Endothelial cell of umbilical vein (primary cell): ENCODE measurements at regions not wholly inside any gene's neighbourhood (a gene's known extent, or its start where the extent isn't known, plus 50 kb on each side); places are given as distances from the start of the nearest gene placed in this dataset.

ENCODE experiments used
- BruUV-seq: library from RNA; stranded (reverse); fragments of 400-500 nt; replicated peaks from 2 replicates; lab custom pipeline; 2021; lab: Mats Ljungman, UMichigan
- CTCF ChIA-PET: fragments of 300-600, 350-600 bp; sonication (Branson Sonifier 250); formaldehyde crosslinking; loops from one replicate; lab custom pipeline; 2021; ENCODE audit warnings: antibody characterized with exemption, inconsistent platforms; lab: Charles Lee
- POLR2A ChIA-PET: fragments of 300-600, 350-600 bp; sonication (Branson Sonifier 250); formaldehyde crosslinking; loops from one replicate; lab custom pipeline; 2021; ENCODE audit warnings: antibody characterized with exemption, inconsistent platforms; lab: Charles Lee
- DNase-seq: peaks from one replicate; pipeline ENCODE4 v3.0.0-alpha.2; 2011; ENCODE audit warnings: low read depth, low spot score
- FAIRE-seq: peaks from 2 replicates; lab custom pipeline; 2011; peaks lifted over from hg19 to GRCh38; lab: Jason Lieb, UNC
- H2AFZ ChIP-seq: 2 replicates; pipeline ENCODE4 v1.6.0; 2012; ENCODE audit warnings: low read depth, low read length, control low read depth, inconsistent platforms
- H3K27ac ChIP-seq: 2 replicates; pipeline ENCODE4 v1.5.1; 2011; ENCODE audit warnings: low read depth, mild to moderate bottlenecking, control low read depth, low read length, moderate library complexity; ENCODE audit not compliant: insufficient read depth
- H3K27me3 ChIP-seq, 2 experiments: 2 replicates each; pipeline versions ENCODE4 v1.6.0 to v1.6.1; 2011; ENCODE audit warnings: low read length in 2 of 2, mixed read lengths in 1 of 2; ENCODE audit not compliant: control insufficient read depth in 2 of 2, insufficient read depth in 2 of 2
- H3K36me3 ChIP-seq, 2 experiments: 2 replicates in 1 of 2; 3 replicates in 1 of 2; pipeline ENCODE4 v1.5.1; 2011; ENCODE audit warnings: low read length in 2 of 2, mild to moderate bottlenecking in 1 of 2, moderate library complexity in 1 of 2; ENCODE audit not compliant: control insufficient read depth in 2 of 2, insufficient read depth in 2 of 2; ENCODE audit errors: extremely low read depth in 1 of 2
- H3K4me1 ChIP-seq: 3 replicates; pipeline ENCODE4 v1.5.1; 2011; ENCODE audit warnings: mild to moderate bottlenecking, low read length; ENCODE audit not compliant: control insufficient read depth, insufficient read depth; ENCODE audit errors: extremely low read depth
- H3K4me2 ChIP-seq: 2 replicates; pipeline ENCODE4 v1.6.1; 2011; ENCODE audit warnings: low read length, control low read depth, mixed read lengths; ENCODE audit not compliant: insufficient read depth
- H3K4me3 ChIP-seq, 3 experiments: fragments of 200-600 bp in 1 of 3; sonication (generic), shearing (Covaris generic) in 1 of 3; replicated peaks in 1 of 3; 2 replicates each; pipeline ENCODE4 v1.5.1; 2011 to 2016; ENCODE audit warnings: control low read depth in 3 of 3, low read length in 3 of 3, mild to moderate bottlenecking in 2 of 3, inconsistent platforms in 1 of 3, low read depth in 1 of 3, moderate library complexity in 1 of 3; ENCODE audit not compliant: insufficient read depth in 1 of 3
- H3K79me2 ChIP-seq: 2 replicates; pipeline ENCODE4 v1.6.0; 2012; ENCODE audit warnings: low read length, inconsistent platforms; ENCODE audit not compliant: control insufficient read depth, insufficient read depth
- H3K9ac ChIP-seq: replicated peaks from 2 replicates; pipeline ENCODE3; 2011; ENCODE audit warnings: low read length, control low read depth; ENCODE audit not compliant: insufficient read depth; ENCODE audit errors: extremely low read depth
- H3K9me1 ChIP-seq: replicated peaks from 3 replicates; pipeline ENCODE4 v1.6.0; 2011; ENCODE audit warnings: mild to moderate bottlenecking, low read length; ENCODE audit not compliant: control insufficient read depth, insufficient read depth; ENCODE audit errors: extremely low read depth
- H3K9me3 ChIP-seq: replicated peaks from 2 replicates; pipeline ENCODE4 v1.5.1; 2012; ENCODE audit warnings: low read length, inconsistent platforms; ENCODE audit not compliant: control insufficient read depth, insufficient read depth
- H4K20me1 ChIP-seq: replicated peaks from 2 replicates; pipeline ENCODE3; 2011; ENCODE audit warnings: mild to moderate bottlenecking, low read length; ENCODE audit not compliant: control insufficient read depth, insufficient read depth; ENCODE audit errors: extremely low read depth
- EZH2 ChIP-seq: IDR thresholded peaks from 2 replicates; pipeline ENCODE4 v1.6.1; 2012; ENCODE audit warnings: borderline replicate concordance, low read depth, mild to moderate bottlenecking, moderate library complexity, low read length, inconsistent platforms; ENCODE audit not compliant: severe bottlenecking
- FOS ChIP-seq: IDR thresholded peaks from 2 replicates; pipeline ENCODE4 v1.6.1; 2011; ENCODE audit warnings: mild to moderate bottlenecking, low read length, moderate library complexity, borderline replicate concordance; ENCODE audit not compliant: insufficient read depth
- GATA2 ChIP-seq: IDR thresholded peaks from 2 replicates; pipeline ENCODE4 v1.7.0; 2011; ENCODE audit warnings: low read depth, mild to moderate bottlenecking, moderate library complexity, mixed read lengths, low read length; ENCODE audit not compliant: insufficient read length, insufficient read depth
- JUN ChIP-seq: IDR thresholded peaks from 2 replicates; pipeline ENCODE4 v1.6.1; 2011; ENCODE audit warnings: borderline replicate concordance, low read depth; ENCODE audit not compliant: insufficient read length, insufficient read depth
- MYC ChIP-seq: IDR thresholded peaks from one replicate; pipeline ENCODE4 v1.6.1; 2011; ENCODE audit warnings: mild to moderate bottlenecking, low read depth, low read length
- POLR2A ChIP-seq: IDR thresholded peaks from 2 replicates; pipeline ENCODE4 v1.6.1; 2012; ENCODE audit warnings: low read depth, mild to moderate bottlenecking, control low read depth, low read length
- POLR2AphosphoS5 ChIP-seq: IDR thresholded peaks from 2 replicates; pipeline ENCODE4 v1.6.1; 2012; ENCODE audit warnings: low read depth, mild to moderate bottlenecking, control low read depth, low read length, moderate library complexity; ENCODE audit not compliant: insufficient read depth
- dilution Hi-C: fragments of 300-500 bp; cut with MboI; formaldehyde crosslinking; loops from one replicate; pipeline ENCODE4 v1.15.0; 2019; ENCODE audit warnings: low sequenced_read_pairs; ENCODE audit not compliant: extremely low pct_ligation_motif_present
- intact Hi-C: fragments of 100-400 bp; cut with micrococcal nuclease; formaldehyde crosslinking; loops from one replicate; pipeline ENCODE4 v1.10.0; 2022
- TF ChIP-seq, protein P1 (sequence below): IDR thresholded peaks from 2 replicates; pipeline ENCODE4 v1.6.1; 2011; ENCODE audit not compliant: insufficient read depth, insufficient read length
- TF ChIP-seq, protein P2 (sequence below), 2 donors: IDR thresholded peaks; 1 replicate in 1 of 2; 2 replicates in 1 of 2; pipeline ENCODE4 v1.5.1; 2011; ENCODE audit warnings: low read length in 2 of 2, mild to moderate bottlenecking in 2 of 2, moderate library complexity in 2 of 2, control low read depth in 1 of 2, inconsistent platforms in 1 of 2, low read depth in 1 of 2; ENCODE audit not compliant: insufficient read depth in 1 of 2; ENCODE audit errors: extremely low read depth in 1 of 2

DNA sequence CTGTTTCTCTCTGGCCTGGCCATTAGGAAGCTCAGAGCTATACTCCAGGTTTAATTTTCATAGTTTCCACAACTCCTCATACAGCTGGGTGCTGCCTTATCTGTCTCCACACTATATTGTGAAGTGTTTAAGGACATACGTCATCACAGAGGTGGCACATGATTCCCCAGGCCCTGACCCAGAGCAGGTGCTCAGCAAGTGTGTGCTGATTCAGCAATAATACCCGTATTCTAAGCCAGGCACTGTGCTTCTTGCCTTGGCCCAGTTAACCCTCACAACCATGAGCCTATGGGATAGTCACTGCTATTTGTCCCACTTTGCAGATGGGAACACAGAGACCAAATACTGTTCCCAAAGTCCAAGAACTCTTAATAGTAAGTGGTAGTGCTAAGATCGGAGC, 93.5 kb upstream of the SMIM23 start:
- POLR2A ChIA-PET = no interaction called here
- no peak for FAIRE-seq
- no peak for TF ChIP-seq FOS
- TF ChIP-seq, protein P1, sequence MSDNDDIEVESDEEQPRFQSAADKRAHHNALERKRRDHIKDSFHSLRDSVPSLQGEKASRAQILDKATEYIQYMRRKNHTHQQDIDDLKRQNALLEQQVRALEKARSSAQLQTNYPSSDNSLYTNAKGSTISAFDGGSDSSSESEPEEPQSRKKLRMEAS = no peak

DNA sequence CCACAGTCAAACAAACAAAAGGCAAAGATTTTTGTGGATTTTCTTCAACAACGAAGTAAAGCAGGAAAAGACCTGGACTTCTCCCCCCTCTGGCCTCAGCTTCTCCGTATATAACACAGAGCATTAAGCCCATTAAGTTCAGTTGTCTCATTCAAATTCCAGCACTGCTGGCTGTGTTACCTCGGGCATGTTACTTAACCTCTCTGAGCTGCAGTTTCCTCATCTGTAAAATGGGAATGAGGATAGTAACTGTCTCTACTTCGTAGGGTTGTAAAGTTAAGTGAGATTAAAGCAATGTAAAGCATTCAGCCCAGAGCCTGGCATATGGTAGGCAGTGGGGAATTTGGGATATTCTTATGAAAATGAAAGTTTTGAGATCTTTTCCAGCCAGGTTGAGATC, 92.7 kb upstream of the SMIM23 start:
- TF ChIP-seq EZH2 = no peak
- TF ChIP-seq FOS = no peak
- TF ChIP-seq GATA2 = no peak
- no peak for TF ChIP-seq MYC
- TF ChIP-seq, protein P2, sequence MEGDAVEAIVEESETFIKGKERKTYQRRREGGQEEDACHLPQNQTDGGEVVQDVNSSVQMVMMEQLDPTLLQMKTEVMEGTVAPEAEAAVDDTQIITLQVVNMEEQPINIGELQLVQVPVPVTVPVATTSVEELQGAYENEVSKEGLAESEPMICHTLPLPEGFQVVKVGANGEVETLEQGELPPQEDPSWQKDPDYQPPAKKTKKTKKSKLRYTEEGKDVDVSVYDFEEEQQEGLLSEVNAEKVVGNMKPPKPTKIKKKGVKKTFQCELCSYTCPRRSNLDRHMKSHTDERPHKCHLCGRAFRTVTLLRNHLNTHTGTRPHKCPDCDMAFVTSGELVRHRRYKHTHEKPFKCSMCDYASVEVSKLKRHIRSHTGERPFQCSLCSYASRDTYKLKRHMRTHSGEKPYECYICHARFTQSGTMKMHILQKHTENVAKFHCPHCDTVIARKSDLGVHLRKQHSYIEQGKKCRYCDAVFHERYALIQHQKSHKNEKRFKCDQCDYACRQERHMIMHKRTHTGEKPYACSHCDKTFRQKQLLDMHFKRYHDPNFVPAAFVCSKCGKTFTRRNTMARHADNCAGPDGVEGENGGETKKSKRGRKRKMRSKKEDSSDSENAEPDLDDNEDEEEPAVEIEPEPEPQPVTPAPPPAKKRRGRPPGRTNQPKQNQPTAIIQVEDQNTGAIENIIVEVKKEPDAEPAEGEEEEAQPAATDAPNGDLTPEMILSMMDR (IDR thresholded peaks at IDR 0.05; ENCODE audit: extremely low read depth in 1 of 2, insufficient read depth in 1 of 2, low read depth in 1 of 2, low read length in 2 of 2) = no peak
- TF ChIP-seq JUN = no peak
- TF ChIP-seq, protein P1 = no peak
- TF ChIP-seq POLR2AphosphoS5 = no peak
- TF ChIP-seq POLR2A = no peak
- Histone ChIP-seq H3K9me3 (no peaks in the 10 kb centered on the region), H3K9me1 (no peaks in the 10 kb centered on the region), H3K36me3 (no peaks in the 10 kb centered on the region), H3K27ac (no peak overlapping the region), H3K79me2 (no peaks in the 10 kb centered on the region), H3K9ac (no peak overlapping the region), H4K20me1 (no peaks in the 10 kb centered on the region), H3K4me2 (no peak overlapping the region), H3K27me3 (no peaks in the 10 kb centered on the region), H3K4me1 (no peaks in the 10 kb centered on the region), H3K4me3 (no peak overlapping the region), H2AFZ (no peak overlapping the region)
- DNase-seq (no peak), FAIRE-seq (no peak)
- ChIA-PET CTCF (no interaction called here), POLR2A (no interaction called here)
- BruUV-seq = no TSS peak
- intact Hi-C loops (no loop called here), dilution Hi-C loops (no loop called here)

More for the DNA sequence above, 93.5 kb upstream of the SMIM23 start:
- no peaks in the 10 kb centered on the region for H3K27me3 ChIP-seq
- no peak overlapping the region for H3K4me3 ChIP-seq
- no peaks in the 10 kb centered on the region for H4K20me1 ChIP-seq
- CTCF ChIA-PET = no interaction called here
- no peaks in the 10 kb centered on the region for H3K9me3 ChIP-seq
- H3K4me2 ChIP-seq = no peak overlapping the region
- H3K79me2 ChIP-seq = no peaks in the 10 kb centered on the region
- intact Hi-C loops (no loop called here), dilution Hi-C loops (no loop called here)
- no TSS peak for BruUV-seq
- H3K4me1 ChIP-seq = no peaks in the 10 kb centered on the region
- H3K9ac ChIP-seq = no peak overlapping the region
- H3K9me1 ChIP-seq = no peaks in the 10 kb centered on the region
- H3K27ac ChIP-seq = no peak overlapping the region
- no peaks in the 10 kb centered on the region for H3K36me3 ChIP-seq
- DNase-seq = no peak
- no peak overlapping the region for H2AFZ ChIP-seq
